A673 (cell line): ENCODE measurements at regions not wholly inside any gene's neighbourhood (a gene's known extent, or its start where the extent isn't known, plus 50 kb on each side); places are given as distances from the start of the nearest gene placed in this dataset.
A peak's percentile ranks its signal among the peaks of the same experiment; 100 is the strongest.

Experiments
- BruUV-seq: library from RNA; stranded (reverse); fragments of 400-500 nt; replicated peaks from 2 replicates; lab custom pipeline; 2021; lab: Mats Ljungman, UMichigan
- CTCF ChIA-PET: fragments of 300-600 bp; sonication (Branson Sonifier 250); formaldehyde crosslinking; loops from one replicate; lab custom pipeline; 2022; ENCODE audit warnings: antibody characterized with exemption; lab: Charles Lee
- POLR2A ChIA-PET: fragments of 300-600 bp; sonication (Branson Sonifier 250); formaldehyde crosslinking; loops from one replicate; lab custom pipeline; 2022; ENCODE audit warnings: antibody characterized with exemption; ENCODE audit not compliant: low non-redundant PET; lab: Charles Lee
- DNase-seq: peaks from one replicate; pipeline ENCODE4 v3.0.0-alpha.2; 2015; ENCODE audit warnings: low spot score
- H3K27ac ChIP-seq: fragments of 200-600 bp; sonication (generic); 2 replicates; pipeline ENCODE4 v1.5.1; 2016; ENCODE audit warnings: mixed run types, low read depth, mild to moderate bottlenecking, mixed read lengths, antibody characterized with exemption, low read length; ENCODE audit not compliant: poor library complexity, severe bottlenecking
- H3K27me3 ChIP-seq: fragments of 200-600 bp; sonication (generic); replicated peaks from 2 replicates; pipeline ENCODE4 v1.6.1; 2017; ENCODE audit warnings: mixed run types, low read depth, mild to moderate bottlenecking, mixed read lengths, antibody characterized with exemption, low read length; ENCODE audit not compliant: insufficient read depth, poor library complexity
- H3K36me3 ChIP-seq: fragments of 200-600 bp; sonication (generic); 2 replicates; pipeline ENCODE4 v1.6.1; 2016; ENCODE audit warnings: mixed run types, mild to moderate bottlenecking, mixed read lengths, antibody characterized with exemption, low read length; ENCODE audit not compliant: insufficient read depth, poor library complexity, severe bottlenecking
- H3K4me1 ChIP-seq: fragments of 200-600 bp; sonication (generic); 2 replicates; pipeline ENCODE4 v1.6.1; 2017; ENCODE audit warnings: mixed run types, mild to moderate bottlenecking, mixed read lengths, antibody characterized with exemption, low read length; ENCODE audit not compliant: insufficient read depth, poor library complexity, severe bottlenecking
- H3K4me3 ChIP-seq: fragments of 200-600 bp; sonication (generic); 2 replicates; pipeline ENCODE4 v1.5.1; 2016; ENCODE audit warnings: low read depth, mixed run types, mild to moderate bottlenecking, mixed read lengths, low read length; ENCODE audit not compliant: poor library complexity, severe bottlenecking
- H3K9me3 ChIP-seq: fragments of 200-600 bp; sonication (generic); 2 replicates; pipeline ENCODE4 v1.6.1; 2016; ENCODE audit warnings: mixed run types, low read depth, mild to moderate bottlenecking, mixed read lengths, antibody characterized with exemption, low read length; ENCODE audit not compliant: poor library complexity, severe bottlenecking
- CTCF ChIP-seq: fragments of 300-800, 200-600 bp; sonication (generic); conservative IDR thresholded peaks from 2 replicates; pipeline ENCODE4 v1.5.1; 2017; ENCODE audit warnings: low read depth, mild to moderate bottlenecking, antibody characterized with exemption, low read length, moderate library complexity, mixed read lengths
- EZH2 ChIP-seq: fragments of 200-600 bp; sonication (generic); IDR thresholded peaks from 2 replicates; pipeline ENCODE4 v1.6.1; 2017; ENCODE audit warnings: borderline replicate concordance, low read depth, mild to moderate bottlenecking, mixed read lengths, antibody characterized with exemption, low read length; ENCODE audit not compliant: poor library complexity, severe bottlenecking
- intact Hi-C: fragments of 100-400 bp; cut with micrococcal nuclease; formaldehyde crosslinking; loops from one replicate; pipeline ENCODE4 v1.10.0; 2022; ENCODE audit not compliant: unreplicated experiment

- no peak for TF ChIP-seq EZH2
- no peak for TF ChIP-seq CTCF
- no TSS peak for BruUV-seq
- H3K9me3 ChIP-seq = no peaks in the 10 kb centered on the region
- no peaks in the 10 kb centered on the region for H3K36me3 ChIP-seq
- H3K27me3 ChIP-seq = no peaks in the 10 kb centered on the region
- H3K27ac ChIP-seq = no peak overlapping the region
- CTCF ChIA-PET = no interaction called here
- POLR2A ChIA-PET = no interaction called here
- no peak overlapping the region for H3K4me3 ChIP-seq
- peak; percentile 65 for DNase-seq
- peaks cover 17% of the 10 kb centered on the region for H3K4me1 ChIP-seq
- intact Hi-C loops = no loop called here
Measured at GRCh38 chr6:132131758-132132157, 180.6 kb upstream of the CCN2 start.

- CTCF ChIA-PET = no interaction called here
- no peak overlapping the region for H3K4me3 ChIP-seq
- no TSS peak for BruUV-seq
Measured at GRCh38 chr6:132131351-132131750, 180.2 kb upstream of the CCN2 start.

GRCh38 chr6:132130626-132131298 is 179.6 kb upstream of the CCN2 start:
- ChIA-PET POLR2A (no interaction called here), CTCF (interaction anchor here (0.7 kb wide), 1 partner anchor 214 kb away, joined by 4 read pairs; no protein-coding TSS in a partner anchor)
- no peak for DNase-seq
- Histone ChIP-seq H3K27ac (no peak overlapping the region), H3K36me3 (no peaks in the 10 kb centered on the region), H3K9me3 (no peaks in the 10 kb centered on the region), H3K4me3 (no peak overlapping the region), H3K27me3 (no peaks in the 10 kb centered on the region), H3K4me1 (peaks cover 17% of the 10 kb centered on the region)
- no peak for TF ChIP-seq CTCF
- no peak for TF ChIP-seq EZH2
- intact Hi-C loops = no loop called here
- BruUV-seq = no TSS peak

More at GRCh38 chr6:132131351-132131750, 180.2 kb upstream of the CCN2 start:
- Histone ChIP-seq H3K36me3 (no peaks in the 10 kb centered on the region), H3K27me3 (no peaks in the 10 kb centered on the region), H3K9me3 (no peaks in the 10 kb centered on the region), H3K27ac (no peak overlapping the region), H3K4me1 (peaks cover 17% of the 10 kb centered on the region)
- no peak for DNase-seq
- POLR2A ChIA-PET = no interaction called here
- TF ChIP-seq CTCF = no peak
- TF ChIP-seq EZH2 = no peak
- intact Hi-C loops = no loop called here
